HG03135 (cell line): ENCODE measurements at regions not wholly inside any gene's neighbourhood (a gene's known extent, or its start where the extent isn't known, plus 50 kb on each side); places are given as distances from the start of the nearest gene placed in this dataset.

Source experiments
- ATAC-seq: cut with Tn5 transposase; IDR thresholded peaks from one replicate; pipeline ENCODE4 v1.9.1; 2021; ENCODE audit warnings: mild to moderate bottlenecking, moderate library complexity; ENCODE audit not compliant: unreplicated experiment

DNA sequence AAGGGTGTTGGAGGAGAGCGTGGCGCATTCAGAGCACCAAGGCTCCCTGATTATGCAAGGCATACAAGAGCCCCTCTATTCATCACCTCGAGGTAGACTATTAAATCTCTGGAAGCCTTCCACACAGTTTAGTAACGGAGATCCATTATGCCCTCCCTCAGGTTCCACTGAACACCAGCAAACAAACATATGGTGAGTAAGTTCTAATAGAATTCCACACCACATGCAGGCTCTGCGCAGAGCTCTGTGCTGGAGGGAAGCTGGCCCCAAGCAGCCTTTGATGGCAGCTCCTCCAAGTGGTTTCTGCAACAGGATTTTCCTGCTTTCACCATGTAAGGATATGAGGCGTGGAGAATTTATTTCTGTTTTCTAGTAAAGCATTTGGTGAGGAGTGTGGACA, 238.6 kb downstream of the C1D start:
- ATAC-seq = no peak

GRCh38 chr2:67825476-67825875, 237.3 kb downstream of the C1D start:
- no peak for ATAC-seq

- ATAC-seq = no peak
Measured at GRCh38 chr2:67828066-67828465, 234.7 kb downstream of the C1D start.

GRCh38 chr2:67829470-67829869, 233.3 kb downstream of the C1D start:
- no peak for ATAC-seq

GRCh38 chr2:67833632-67834031, 229.2 kb downstream of the C1D start:
- ATAC-seq = no peak

DNA sequence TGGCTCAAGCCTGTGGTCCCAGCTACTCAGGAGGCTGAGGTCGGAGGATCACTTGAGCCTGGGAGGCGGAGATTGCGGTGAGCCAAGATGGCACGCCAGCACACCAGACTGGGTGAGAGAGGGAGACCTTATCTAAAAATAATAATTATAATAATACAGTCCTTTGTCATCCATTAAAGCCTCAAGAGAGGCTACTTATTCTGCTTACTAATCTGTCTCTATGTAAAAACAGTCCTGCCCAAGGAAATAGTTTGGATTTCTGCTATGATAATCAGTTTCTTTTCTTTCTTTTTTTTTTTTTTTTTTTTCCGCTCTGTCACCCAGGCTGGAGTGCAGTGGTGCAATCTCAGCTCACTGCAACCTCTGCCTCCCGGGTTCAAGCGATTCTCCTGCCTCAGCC, 228.3 kb downstream of the C1D start:
- ATAC-seq = no peak

GRCh38 chr2:67835266-67835665, 227.5 kb downstream of the C1D start:
- no peak for ATAC-seq

DNA sequence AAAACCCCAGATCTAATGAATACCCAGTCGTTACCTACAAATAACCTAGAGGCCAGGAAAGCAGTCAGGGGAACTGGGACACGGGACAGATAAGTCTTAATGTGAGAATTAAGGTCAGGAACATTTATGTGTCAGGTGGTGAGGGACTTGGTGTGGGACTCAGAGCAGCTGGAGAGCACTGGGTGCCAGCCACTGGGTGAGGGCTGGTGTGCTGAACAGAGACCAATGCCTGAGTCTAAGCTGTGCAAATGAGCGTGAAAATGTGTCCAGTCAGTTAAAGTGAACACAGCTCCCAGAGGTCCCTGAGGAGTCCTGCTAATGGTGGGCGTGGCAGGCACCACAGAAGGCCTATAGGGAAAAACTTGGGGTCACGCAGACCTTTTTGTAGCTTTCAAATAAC, 225.9 kb downstream of the C1D start:
- no peak for ATAC-seq

- ATAC-seq = no peak
Measured at GRCh38 chr2:67838205-67838604, 224.6 kb downstream of the C1D start.

- no peak for ATAC-seq
Measured at GRCh38 chr2:67839242-67839641, 223.6 kb downstream of the C1D start.

- no peak for ATAC-seq
Measured at GRCh38 chr2:67839668-67840067, 223.1 kb downstream of the C1D start.

- peak; percentile 77 for ATAC-seq
Measured at GRCh38 chr2:67840460-67841068, 222.2 kb downstream of the C1D start.

DNA sequence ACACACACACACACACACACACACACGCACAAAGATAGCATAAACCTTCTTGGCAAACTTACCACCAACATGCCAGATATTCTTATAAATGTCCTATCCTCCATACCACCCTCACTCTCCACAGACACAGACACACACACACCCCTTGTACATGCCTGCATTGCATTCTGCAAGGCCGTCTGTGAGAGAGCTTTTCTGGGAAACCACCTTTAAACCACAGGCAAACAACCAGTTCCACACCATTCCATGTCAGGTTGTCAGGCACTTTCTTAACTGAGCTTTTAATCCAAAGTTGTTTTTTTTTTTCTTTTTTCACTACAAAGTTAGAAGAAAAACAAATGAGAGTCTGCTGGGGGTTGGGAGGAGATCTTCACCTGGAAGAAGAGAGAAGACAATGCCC, 221.1 kb downstream of the C1D start:
- no peak for ATAC-seq

GRCh38 chr2:67842375-67842959, 220.3 kb downstream of the C1D start:
- ATAC-seq = no peak

DNA sequence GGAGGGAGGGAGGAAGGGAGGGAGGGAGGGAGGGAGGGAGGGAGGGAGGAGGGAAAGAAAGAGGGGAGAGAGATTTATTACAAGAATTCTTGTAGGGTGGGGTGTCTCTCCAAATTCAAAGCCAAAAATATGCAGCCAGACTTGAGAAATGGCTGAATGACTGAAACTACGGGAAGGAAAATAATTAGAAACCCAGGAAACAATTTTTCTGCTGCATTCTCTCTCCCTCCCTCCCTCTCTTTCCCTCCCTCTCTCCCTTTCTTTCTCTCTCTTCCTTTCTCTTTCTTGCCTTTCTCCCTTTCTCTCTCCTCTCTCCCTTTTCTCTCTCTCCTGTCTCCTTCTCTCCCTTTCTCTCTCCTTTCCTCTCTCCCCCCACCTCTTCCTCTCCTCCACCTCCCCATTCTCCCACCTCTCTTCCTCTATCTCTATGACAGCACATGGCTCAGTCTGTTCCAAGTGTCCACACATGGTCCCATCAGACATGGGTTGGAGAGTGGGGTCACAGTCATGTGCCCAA, 218.7 kb downstream of the C1D start:
- ATAC-seq = no peak

DNA sequence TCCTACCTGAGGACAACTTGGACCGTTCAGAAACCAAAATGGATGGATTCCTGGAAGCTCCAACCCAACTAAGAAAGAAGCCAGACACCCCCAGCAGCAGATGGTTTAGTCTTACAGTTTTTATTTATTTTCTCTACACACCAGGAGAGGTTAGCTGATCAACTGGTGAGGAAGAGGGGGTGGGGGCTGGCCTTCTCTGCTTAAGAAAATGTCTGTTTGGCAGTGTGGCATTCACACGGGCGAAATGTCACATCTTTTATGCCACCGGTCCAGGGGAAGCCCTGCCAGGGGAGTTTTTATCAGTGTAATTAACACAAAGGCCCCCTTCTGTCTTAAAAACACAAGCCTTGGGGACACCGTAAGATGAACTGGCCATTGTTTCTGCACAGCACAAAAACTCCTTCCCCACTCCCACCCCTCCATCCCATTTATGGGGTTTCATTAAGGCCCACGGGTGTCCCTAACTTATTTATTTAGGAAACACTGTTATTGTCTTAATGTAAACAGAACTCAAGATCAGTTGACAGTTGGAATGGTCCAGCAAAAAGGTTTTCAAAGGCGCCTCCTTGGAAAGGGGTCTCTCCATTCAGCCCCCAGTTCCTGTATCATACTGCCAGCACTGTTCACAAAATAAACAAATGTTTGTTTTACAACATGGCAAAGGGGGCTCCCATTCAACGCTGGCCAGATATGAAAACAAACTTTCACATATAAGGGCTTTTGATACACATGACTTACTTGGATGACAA, 217.0 kb downstream of the C1D start:
- no peak for ATAC-seq

DNA sequence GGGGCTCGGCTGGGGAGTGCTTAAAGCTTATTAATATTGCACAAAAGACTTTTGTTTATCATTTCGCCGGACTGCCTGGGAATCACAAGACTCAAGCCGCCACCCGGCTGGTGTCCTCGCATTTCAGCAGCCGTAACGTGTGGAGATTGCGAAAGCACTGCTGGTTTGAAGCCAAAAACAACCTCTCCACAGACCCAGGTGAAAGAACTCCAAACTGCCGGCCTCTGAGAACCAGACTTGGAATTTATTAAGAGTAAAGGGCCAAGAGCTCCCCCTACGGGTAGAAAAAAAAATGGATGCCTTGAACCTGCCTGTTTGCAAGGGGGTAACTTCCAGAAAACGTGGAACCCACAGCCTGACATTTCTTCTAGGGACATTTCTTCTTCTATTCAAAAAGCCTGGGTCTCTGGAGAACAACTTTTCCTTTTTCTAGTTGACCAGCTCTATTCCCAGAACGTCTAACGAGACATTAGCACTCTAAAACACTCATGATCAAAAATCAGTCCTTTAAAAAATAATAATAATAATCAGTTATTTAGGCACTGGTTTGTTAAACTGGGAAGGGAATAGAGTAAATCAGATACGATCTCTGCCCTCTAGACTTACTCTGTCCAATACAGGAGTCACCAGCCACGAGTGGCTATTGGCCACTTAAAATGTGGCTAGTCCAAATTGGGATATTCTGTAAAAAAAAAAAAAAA, 216.3 kb downstream of the C1D start:
- no peak for ATAC-seq

DNA sequence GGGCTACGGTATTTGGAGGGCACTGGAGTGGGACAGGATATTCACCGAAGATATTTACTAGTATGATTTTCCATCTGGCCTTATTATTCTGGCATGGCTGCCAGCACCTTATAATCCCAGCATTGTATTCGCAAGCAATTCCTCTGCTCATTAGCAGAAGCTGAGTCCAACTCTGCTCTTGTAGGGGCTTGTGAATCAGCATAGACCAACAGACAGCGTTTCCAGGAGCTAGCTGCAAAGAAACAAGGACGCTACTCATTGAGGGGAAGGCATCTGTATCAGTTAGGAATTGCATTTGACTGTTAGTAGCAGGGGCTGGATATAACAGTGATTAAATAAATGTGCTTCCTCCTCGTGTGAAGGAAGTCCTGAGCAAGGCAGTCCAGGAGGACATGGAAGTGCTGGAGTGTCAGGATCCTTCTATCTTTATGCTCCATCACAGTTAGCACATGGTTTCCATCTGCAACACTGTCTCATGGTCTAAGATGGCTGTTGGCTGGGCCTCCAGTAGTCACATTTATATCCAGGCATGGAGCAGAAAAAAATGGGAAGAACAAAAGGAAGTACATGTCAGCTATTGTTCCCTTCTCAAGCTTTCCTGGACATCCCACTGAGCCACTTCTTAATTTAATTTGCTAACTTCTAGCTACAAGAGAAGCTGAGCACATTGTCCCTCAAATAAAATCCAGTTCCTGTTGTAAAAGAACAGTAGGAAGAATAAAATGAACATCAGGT, 214.1 kb downstream of the C1D start:
- no peak for ATAC-seq

DNA sequence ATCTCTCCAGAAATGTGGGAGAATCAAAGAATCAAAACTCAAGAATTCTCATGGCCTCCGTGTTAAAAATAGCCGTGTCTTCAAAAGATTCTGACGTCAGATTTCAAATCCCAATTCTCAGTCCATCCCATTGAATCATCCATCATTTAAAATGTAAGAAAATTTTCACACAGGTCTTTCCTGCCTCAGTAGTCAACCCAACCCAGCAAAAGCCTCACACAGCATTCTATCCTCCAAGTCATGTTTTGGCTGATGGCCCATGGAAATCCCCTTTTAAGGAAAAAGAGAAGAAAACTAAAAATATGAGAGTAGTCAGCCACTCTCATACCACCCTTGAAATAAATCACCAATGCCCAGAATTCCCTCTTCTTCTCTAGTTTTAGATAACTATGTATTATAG, 211.8 kb downstream of the C1D start:
- ATAC-seq = no peak

DNA sequence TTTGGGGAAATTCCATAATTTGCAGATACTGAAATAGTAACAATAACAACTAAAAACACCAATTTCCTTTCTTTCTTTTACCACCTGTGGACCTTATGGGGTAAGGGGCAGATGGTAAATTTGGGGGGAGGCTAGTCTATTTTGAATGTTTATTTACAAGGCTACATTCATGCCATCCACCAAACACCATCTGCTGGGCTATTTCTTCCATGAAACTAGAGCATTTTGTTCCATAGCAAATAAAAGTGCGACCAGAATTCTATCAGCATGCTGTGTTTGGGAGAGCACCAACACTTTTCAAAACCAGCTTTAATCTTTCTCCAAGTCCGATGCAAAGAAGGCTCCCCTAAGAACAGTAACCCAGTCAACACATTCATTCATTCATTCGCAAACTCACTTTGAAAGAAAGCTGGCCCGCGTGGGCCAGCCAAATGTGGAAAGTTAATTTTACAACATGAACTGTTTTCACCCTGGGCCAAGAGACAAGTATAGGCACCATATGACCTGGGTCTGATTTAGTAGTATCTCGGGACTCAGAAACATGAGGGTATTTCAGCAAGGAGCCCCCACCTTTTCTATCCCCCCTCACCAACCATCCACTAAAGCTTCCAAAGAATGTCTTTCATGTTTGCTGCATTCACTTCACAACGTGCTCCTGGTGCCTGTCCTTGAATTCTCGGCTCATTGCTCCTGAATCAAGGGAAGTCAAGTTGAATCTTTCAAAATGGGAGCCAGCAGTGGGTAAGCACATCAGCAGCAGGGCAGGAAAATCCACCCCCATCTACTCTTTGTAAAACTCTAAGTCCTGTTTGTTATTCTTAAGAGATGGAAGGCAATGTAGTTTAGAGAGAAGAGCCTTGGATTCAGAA, 210.6 kb downstream of the C1D start:
- no peak for ATAC-seq
